K562 (cell line): ENCODE measurements at regions not wholly inside any gene's neighbourhood (a gene's known extent, or its start where the extent isn't known, plus 50 kb on each side); places are given as distances from the start of the nearest gene placed in this dataset.

Experiments used
- ATAC-seq: fragments of 200-7000 bp; cut with Tn5 transposase; 3 replicates; pipeline ENCODE4 v1.9.1; 2020; ENCODE audit warnings: moderate library complexity
- BruUV-seq: library from RNA; stranded (reverse); fragments of 400-500 nt; replicated peaks from 2 replicates; lab custom pipeline; 2021; lab: Mats Ljungman, UMichigan
- CTCF ChIA-PET: fragments of 300-600 bp; formaldehyde crosslinking; extraction: SDS; loops from one replicate; lab custom pipeline; 2021; ENCODE audit warnings: low intra/inter-chr PET ratio; lab: Yijun Ruan, JAX
- POLR2A ChIA-PET: fragments of 300-600, 350-650 bp; sonication (Branson Sonifier 250); formaldehyde crosslinking; extraction: SDS; loops from one replicate; lab custom pipeline; 2021; ENCODE audit warnings: antibody characterized with exemption, inconsistent platforms; lab: Yijun Ruan, JAX
- DNase-seq, 4 experiments: peaks; one replicate each; pipeline versions ENCODE4 v3.0.0 to v3.0.0-alpha.2; 2011 to 2018; ENCODE audit warnings: low spot score in 3 of 4, mixed read lengths in 3 of 4; ENCODE audit errors: extremely low read depth in 1 of 4
- FAIRE-seq: peaks from 2 replicates; lab custom pipeline; 2011; peaks lifted over from hg19 to GRCh38; lab: Jason Lieb, UNC
- H2AFZ ChIP-seq: 2 replicates; pipeline ENCODE4 v1.6.0; 2011; ENCODE audit warnings: low read depth, low read length, control low read depth, inconsistent platforms
- H3K27ac ChIP-seq: fragments of 200-600 bp; 3 replicates; pipeline ENCODE4 v1.8.0; 2011; ENCODE audit warnings: low read depth, mild to moderate bottlenecking, control low read depth, inconsistent platforms, low read length, moderate library complexity, mixed read lengths; ENCODE audit errors: extremely low read depth
- H3K27me3 ChIP-seq, 2 experiments: fragments of 300-600 bp in 1 of 2; 2 replicates in 1 of 2; 3 replicates in 1 of 2; pipeline versions ENCODE4 v1.6.0 to v1.8.0; 2011; ENCODE audit warnings: inconsistent platforms in 2 of 2, low read length in 2 of 2, mild to moderate bottlenecking in 1 of 2, mixed read lengths in 1 of 2, moderate library complexity in 1 of 2; ENCODE audit not compliant: control insufficient read depth in 2 of 2, insufficient read depth in 2 of 2
- H3K36me3 ChIP-seq: fragments of 300-600 bp; 3 replicates; pipeline ENCODE4 v1.8.0; 2011; ENCODE audit warnings: mild to moderate bottlenecking, low read length, inconsistent platforms; ENCODE audit not compliant: control insufficient read depth, insufficient read depth
- H3K4me1 ChIP-seq, 2 experiments: fragments of 200-600 bp in 1 of 2; replicated peaks in 1 of 2; 2 replicates in 1 of 2; 3 replicates in 1 of 2; pipeline versions ENCODE4 v1.5.1 to v1.8.0; 2011; ENCODE audit warnings: inconsistent platforms in 2 of 2, low read length in 2 of 2, mild to moderate bottlenecking in 1 of 2, mixed read lengths in 1 of 2, moderate library complexity in 1 of 2; ENCODE audit not compliant: control insufficient read depth in 2 of 2, insufficient read depth in 2 of 2
- H3K4me2 ChIP-seq: 2 replicates; pipeline ENCODE4 v1.6.1; 2011; ENCODE audit warnings: low read length, control low read depth, inconsistent platforms, mixed read lengths; ENCODE audit not compliant: insufficient read depth
- H3K4me3 ChIP-seq: fragments of 200-600 bp; sonication (generic), shearing (Covaris generic); 2 replicates; pipeline ENCODE4 v1.5.1; 2016; ENCODE audit warnings: control low read depth, inconsistent platforms
- H3K79me2 ChIP-seq: fragments of 200-600 bp; 3 replicates; pipeline ENCODE4 v1.8.0; 2011; ENCODE audit warnings: low read length, inconsistent platforms; ENCODE audit not compliant: control insufficient read depth, insufficient read depth
- H3K9ac ChIP-seq, 2 experiments: 2 replicates each; pipeline versions ENCODE4 v1.6.0 to v1.6.1; 2011; ENCODE audit warnings: low read depth in 2 of 2, low read length in 2 of 2, control low read depth in 1 of 2, inconsistent platforms in 1 of 2, mild to moderate bottlenecking in 1 of 2, mixed read lengths in 1 of 2; ENCODE audit not compliant: insufficient read depth in 1 of 2
- H3K9me1 ChIP-seq: one replicate; pipeline ENCODE4 v1.6.0; 2011; ENCODE audit warnings: inconsistent platforms, mild to moderate bottlenecking, low read length, moderate library complexity; ENCODE audit not compliant: control insufficient read depth, insufficient read depth
- H3K9me3 ChIP-seq: replicated peaks from 2 replicates; pipeline ENCODE4 v1.5.1; 2011; ENCODE audit warnings: low read depth, low read length, inconsistent platforms; ENCODE audit not compliant: control insufficient read depth, insufficient read depth
- H4K20me1 ChIP-seq: replicated peaks from 2 replicates; pipeline ENCODE4 v1.6.1; 2011; ENCODE audit warnings: low read length, inconsistent platforms, mixed read lengths; ENCODE audit not compliant: control insufficient read depth, insufficient read depth
- BRF2 ChIP-seq: IDR thresholded peaks from 3 replicates; pipeline ENCODE4 v1.6.1; 2011; ENCODE audit warnings: borderline replicate concordance, mild to moderate bottlenecking; ENCODE audit not compliant: insufficient read length, insufficient read depth
- CXXC5 ChIP-seq: fragments of 250-450 bp; sonication (Bioruptor Pico); IDR thresholded peaks from 2 replicates; pipeline ENCODE4 v1.8.0; 2022; ENCODE audit warnings: inconsistent platforms, mild to moderate bottlenecking, moderate library complexity
- HOXB6 ChIP-seq: fragments of 250-450 bp; sonication (Bioruptor Pico); IDR thresholded peaks from 2 replicates; pipeline ENCODE4 v1.5.1; 2022; ENCODE audit warnings: mild to moderate bottlenecking, borderline replicate concordance
- NFYB ChIP-seq: IDR thresholded peaks from 2 replicates; pipeline ENCODE4 v1.6.1; 2011; ENCODE audit warnings: mild to moderate bottlenecking, moderate library complexity; ENCODE audit not compliant: insufficient read length; ENCODE audit errors: extremely low read depth
- NR4A1 ChIP-seq, 2 experiments: fragments of 250-450 bp in 1 of 2; fragments of 450-650 bp in 1 of 2; sonication (Bioruptor Pico) in 1 of 2; IDR thresholded peaks; 2 replicates each; pipeline versions ENCODE4 v1.4.0 to v1.6.1; 2016 to 2020; ENCODE audit warnings: mild to moderate bottlenecking in 2 of 2, missing compliant biosample characterization in 1 of 2, missing genetic modification characterization in 1 of 2, moderate library complexity in 1 of 2
- NUFIP1 ChIP-seq: fragments of 450-650 bp; IDR thresholded peaks from 2 replicates; pipeline ENCODE4 v1.6.1; 2018; ENCODE audit not compliant: partially characterized antibody
- PHTF2 ChIP-seq: fragments of 250-450 bp; sonication (Bioruptor Pico); IDR thresholded peaks from 2 replicates; pipeline ENCODE4 v1.5.0; 2021; ENCODE audit warnings: mild to moderate bottlenecking
- PREB ChIP-seq: sonication (generic); formaldehyde crosslinking; IDR thresholded peaks from 2 replicates; pipeline ENCODE4 v1.8.1; 2023; ENCODE audit warnings: mild to moderate bottlenecking, missing genetic modification reagents
- RBM39 ChIP-seq: fragments of 200-400 bp; formaldehyde crosslinking; optimal IDR thresholded peaks from 2 replicates; pipeline ENCODE3; 2018; ENCODE audit warnings: low read depth, low read length
- SLC30A9 ChIP-seq: fragments of 250-450 bp; sonication (Bioruptor Pico); IDR thresholded peaks from 2 replicates; pipeline ENCODE4 v1.8.0; 2022; ENCODE audit warnings: mild to moderate bottlenecking, moderate library complexity
- SMAD2 ChIP-seq: fragments of 150-350 bp; IDR thresholded peaks from 2 replicates; pipeline ENCODE4 v1.6.1; 2014; ENCODE audit warnings: low read depth, mild to moderate bottlenecking, low read length
- SRF ChIP-seq, 2 experiments: fragments of 250-450, 450-650 bp in 1 of 2; sonication (Bioruptor Pico) in 1 of 2; sonication (generic) in 1 of 2; formaldehyde crosslinking; IDR thresholded peaks; 2 replicates each; pipeline versions ENCODE4 v1.5.0 to v1.5.1; 2020 to 2022; ENCODE audit warnings: mild to moderate bottlenecking in 1 of 2, missing genetic modification reagents in 1 of 2
- TCF3 ChIP-seq: sonication (generic); formaldehyde crosslinking; IDR thresholded peaks from 2 replicates; pipeline ENCODE4 v1.4.0; 2020; ENCODE audit warnings: mild to moderate bottlenecking, missing genetic modification reagents
- ZBED1 ChIP-seq: IDR thresholded peaks from 2 replicates; pipeline ENCODE4 v1.6.1; 2014
- WGBS: fragments of 100-300 bp; shearing (Covaris generic); methylation state at CpG from one replicate; pipeline ENCODE4 v1.1.6; 2016; ENCODE audit warnings: low coverage, mixed read lengths; ENCODE audit not compliant: insufficient coverage; ENCODE audit errors: missing lambda C conversion rate; 5-methylcytosine and 5-hydroxymethylcytosine counted together
- in situ Hi-C: fragments of 300-500 bp; cut with MboI; formaldehyde crosslinking; loops from 4 replicates; pipeline ENCODE4 v1.15.0; 2018; ENCODE audit warnings: inconsistent platforms, mixed read lengths
- intact Hi-C: fragments of 100-400 bp; cut with micrococcal nuclease; formaldehyde crosslinking; loops from 2 replicates; pipeline ENCODE4 v1.14.2; 2022
- TF ChIP-seq, protein P1 (sequence below): fragments of 450-650 bp; formaldehyde crosslinking; IDR thresholded peaks from 2 replicates; pipeline ENCODE4 v1.4.0; 2022; ENCODE audit warnings: mild to moderate bottlenecking, moderate library complexity
- TF ChIP-seq, protein P2 (sequence below), 2 experiments: fragments of 450-650 bp; IDR thresholded peaks; 2 replicates each; pipeline ENCODE4 v1.6.1; 2018; ENCODE audit warnings: mild to moderate bottlenecking in 2 of 2, low read depth in 1 of 2; ENCODE audit not compliant: partially characterized antibody in 2 of 2

- WGBS = 1% methylated on average over 4 of the region's 4 CpGs
- no TSS peak for BruUV-seq
- no peak for DNase-seq
- Histone ChIP-seq H3K36me3 (no peaks in the 10 kb centered on the region), H3K27me3 (no peaks in the 10 kb centered on the region), H3K4me2 (no peak overlapping the region), H3K27ac (no peak overlapping the region)
- TF ChIP-seq ZBED1 (no peak), NFYB (no peak), SRF (CRISPR knock-in tag; IDR thresholded peaks at IDR 0.05) (no peak), NR4A1 (CRISPR knock-in tag; IDR thresholded peaks at IDR 0.05) (no peak), NR4A1 (tag; IDR thresholded peaks at IDR 0.05) (no peak), BRF2 (no peak), TCF3 (no peak), NUFIP1 (no peak), RBM39 (no peak), PREB (CRISPR knock-in tag) (no peak), CXXC5 (no peak), SLC30A9 (no peak), PHTF2 (CRISPR knock-in tag) (no peak), SMAD2 (no peak), HOXB6 (CRISPR knock-in tag) (no peak)
- TF ChIP-seq, protein P1, sequence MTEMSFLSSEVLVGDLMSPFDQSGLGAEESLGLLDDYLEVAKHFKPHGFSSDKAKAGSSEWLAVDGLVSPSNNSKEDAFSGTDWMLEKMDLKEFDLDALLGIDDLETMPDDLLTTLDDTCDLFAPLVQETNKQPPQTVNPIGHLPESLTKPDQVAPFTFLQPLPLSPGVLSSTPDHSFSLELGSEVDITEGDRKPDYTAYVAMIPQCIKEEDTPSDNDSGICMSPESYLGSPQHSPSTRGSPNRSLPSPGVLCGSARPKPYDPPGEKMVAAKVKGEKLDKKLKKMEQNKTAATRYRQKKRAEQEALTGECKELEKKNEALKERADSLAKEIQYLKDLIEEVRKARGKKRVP (CRISPR knock-in tag) = no peak
- TF ChIP-seq, protein P2, sequence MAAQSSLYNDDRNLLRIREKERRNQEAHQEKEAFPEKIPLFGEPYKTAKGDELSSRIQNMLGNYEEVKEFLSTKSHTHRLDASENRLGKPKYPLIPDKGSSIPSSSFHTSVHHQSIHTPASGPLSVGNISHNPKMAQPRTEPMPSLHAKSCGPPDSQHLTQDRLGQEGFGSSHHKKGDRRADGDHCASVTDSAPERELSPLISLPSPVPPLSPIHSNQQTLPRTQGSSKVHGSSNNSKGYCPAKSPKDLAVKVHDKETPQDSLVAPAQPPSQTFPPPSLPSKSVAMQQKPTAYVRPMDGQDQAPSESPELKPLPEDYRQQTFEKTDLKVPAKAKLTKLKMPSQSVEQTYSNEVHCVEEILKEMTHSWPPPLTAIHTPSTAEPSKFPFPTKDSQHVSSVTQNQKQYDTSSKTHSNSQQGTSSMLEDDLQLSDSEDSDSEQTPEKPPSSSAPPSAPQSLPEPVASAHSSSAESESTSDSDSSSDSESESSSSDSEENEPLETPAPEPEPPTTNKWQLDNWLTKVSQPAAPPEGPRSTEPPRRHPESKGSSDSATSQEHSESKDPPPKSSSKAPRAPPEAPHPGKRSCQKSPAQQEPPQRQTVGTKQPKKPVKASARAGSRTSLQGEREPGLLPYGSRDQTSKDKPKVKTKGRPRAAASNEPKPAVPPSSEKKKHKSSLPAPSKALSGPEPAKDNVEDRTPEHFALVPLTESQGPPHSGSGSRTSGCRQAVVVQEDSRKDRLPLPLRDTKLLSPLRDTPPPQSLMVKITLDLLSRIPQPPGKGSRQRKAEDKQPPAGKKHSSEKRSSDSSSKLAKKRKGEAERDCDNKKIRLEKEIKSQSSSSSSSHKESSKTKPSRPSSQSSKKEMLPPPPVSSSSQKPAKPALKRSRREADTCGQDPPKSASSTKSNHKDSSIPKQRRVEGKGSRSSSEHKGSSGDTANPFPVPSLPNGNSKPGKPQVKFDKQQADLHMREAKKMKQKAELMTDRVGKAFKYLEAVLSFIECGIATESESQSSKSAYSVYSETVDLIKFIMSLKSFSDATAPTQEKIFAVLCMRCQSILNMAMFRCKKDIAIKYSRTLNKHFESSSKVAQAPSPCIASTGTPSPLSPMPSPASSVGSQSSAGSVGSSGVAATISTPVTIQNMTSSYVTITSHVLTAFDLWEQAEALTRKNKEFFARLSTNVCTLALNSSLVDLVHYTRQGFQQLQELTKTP (IDR thresholded peaks at IDR 0.05; ENCODE audit: low read depth in 1 of 2, partially characterized antibody in 2 of 2) = no peak
- TF ChIP-seq, all 486 proteins: peak for 0
- POLR2A ChIA-PET = no interaction called here
- H3K4me3 ChIP-seq = no peak overlapping the region
- no peaks in the 10 kb centered on the region for H3K4me1 ChIP-seq
- H2AFZ ChIP-seq = no peak overlapping the region
- H3K79me2 ChIP-seq = no peaks in the 10 kb centered on the region
- no peak for ATAC-seq
- in situ Hi-C loops (no loop called here), intact Hi-C loops (no loop called here)
- CTCF ChIA-PET = no interaction called here
- no peak overlapping the region for H3K9ac ChIP-seq
- FAIRE-seq = no peak
- H4K20me1 ChIP-seq = no peaks in the 10 kb centered on the region
- no peaks in the 10 kb centered on the region for H3K9me1 ChIP-seq
- no peaks in the 10 kb centered on the region for H3K9me3 ChIP-seq
Measured at GRCh38 chr5:16245249-16245648, 65.7 kb upstream of the MARCHF11 start.
